Stimulated activated CD8-positive, alpha-beta memory T cell treated with anti-CD3 and anti-CD28 coated beads, Interleukin-4, amount 100 ng/mL, for 24 hours (primary cell): ENCODE measurements at regions not wholly inside any gene's neighbourhood (a gene's known extent, or its start where the extent isn't known, plus 50 kb on each side); places are given as distances from the start of the nearest gene placed in this dataset.

Experiments used
- DNase-seq: peaks from one replicate; pipeline ENCODE4 v3.0.0-alpha.2; 2020; ENCODE audit warnings: low read depth

- DNase-seq = no peak
These were observed 346.4 kb downstream of the EPHA4 start for GRCh38 chr2:221225752-221226151.

GRCh38 chr2:221228214-221228769 is 343.8 kb downstream of the EPHA4 start:
- no peak for DNase-seq

- no peak for DNase-seq
These were observed 343.0 kb downstream of the EPHA4 start for GRCh38 chr2:221229099-221229498.

GRCh38 chr2:221231511-221231910 is 340.6 kb downstream of the EPHA4 start:
- no peak for DNase-seq

- no peak for DNase-seq
These were observed 336.2 kb downstream of the EPHA4 start for GRCh38 chr2:221235941-221236340.

GRCh38 chr2:221241072-221241471 is 331.0 kb downstream of the EPHA4 start:
- DNase-seq = no peak

GRCh38 chr2:221243771-221244170 is 328.3 kb downstream of the EPHA4 start:
- no peak for DNase-seq

GRCh38 chr2:221245045-221245444 is 327.1 kb downstream of the EPHA4 start:
- no peak for DNase-seq

- no peak for DNase-seq
These were observed 326.3 kb downstream of the EPHA4 start for GRCh38 chr2:221245772-221246171.

GRCh38 chr2:221254299-221254698 is 317.8 kb downstream of the EPHA4 start:
- no peak for DNase-seq

- DNase-seq = no peak
These were observed 316.2 kb downstream of the EPHA4 start for GRCh38 chr2:221255862-221256261.

GRCh38 chr2:221258464-221258863 is 313.6 kb downstream of the EPHA4 start:
- DNase-seq = no peak

GRCh38 chr2:221262651-221263050 is 309.5 kb downstream of the EPHA4 start:
- no peak for DNase-seq

- no peak for DNase-seq
These were observed 308.5 kb downstream of the EPHA4 start for GRCh38 chr2:221263573-221263972.

- no peak for DNase-seq
These were observed 307.8 kb downstream of the EPHA4 start for GRCh38 chr2:221264318-221264717.

- DNase-seq = no peak
These were observed 304.2 kb downstream of the EPHA4 start for GRCh38 chr2:221267773-221268425.

GRCh38 chr2:221268631-221269030 is 303.5 kb downstream of the EPHA4 start:
- DNase-seq = no peak

- no peak for DNase-seq
These were observed 301.3 kb downstream of the EPHA4 start for GRCh38 chr2:221270806-221271205.

GRCh38 chr2:221272729-221273128 is 299.4 kb downstream of the EPHA4 start:
- no peak for DNase-seq

- DNase-seq = no peak
These were observed 296.1 kb downstream of the EPHA4 start for GRCh38 chr2:221276033-221276432.

GRCh38 chr2:221276601-221277000 is 295.5 kb downstream of the EPHA4 start:
- no peak for DNase-seq

GRCh38 chr2:221282386-221282785 is 289.7 kb downstream of the EPHA4 start:
- DNase-seq = no peak

- no peak for DNase-seq
These were observed 288.1 kb downstream of the EPHA4 start for GRCh38 chr2:221283896-221284545.

- no peak for DNase-seq
These were observed 287.0 kb downstream of the EPHA4 start for GRCh38 chr2:221285148-221285547.
